ENCODE measurements at regions not wholly inside any gene's neighbourhood (a gene's known extent, or its start where the extent isn't known, plus 50 kb on each side); places are given as distances from the start of the nearest gene placed in this dataset.

DNA sequence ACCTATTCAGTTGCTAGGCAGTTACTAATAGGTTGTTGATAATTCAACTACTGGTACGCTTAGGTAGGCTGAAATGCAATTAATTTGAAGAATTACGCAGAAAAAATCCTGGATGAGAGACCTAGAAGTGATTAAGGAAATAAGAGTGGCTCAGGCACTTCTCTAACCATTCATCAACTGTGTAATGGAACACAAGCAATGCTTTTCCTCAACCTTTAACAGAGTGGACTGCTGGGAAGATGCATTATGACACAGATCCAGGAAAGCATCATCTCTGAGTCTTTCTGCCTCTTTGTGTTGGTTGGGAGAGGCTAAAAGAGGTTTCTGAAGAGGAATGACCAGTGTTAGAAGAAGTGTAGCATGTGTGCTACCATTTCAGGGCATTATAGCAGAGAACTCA is 992.2 kb downstream of the TSN start:
- DNase-seq (ENCODE audit: low read depth, low spot score): no peak
- POLR2A ChIA-PET: no interaction called here
- CTCF ChIA-PET: no interaction called here

DNA sequence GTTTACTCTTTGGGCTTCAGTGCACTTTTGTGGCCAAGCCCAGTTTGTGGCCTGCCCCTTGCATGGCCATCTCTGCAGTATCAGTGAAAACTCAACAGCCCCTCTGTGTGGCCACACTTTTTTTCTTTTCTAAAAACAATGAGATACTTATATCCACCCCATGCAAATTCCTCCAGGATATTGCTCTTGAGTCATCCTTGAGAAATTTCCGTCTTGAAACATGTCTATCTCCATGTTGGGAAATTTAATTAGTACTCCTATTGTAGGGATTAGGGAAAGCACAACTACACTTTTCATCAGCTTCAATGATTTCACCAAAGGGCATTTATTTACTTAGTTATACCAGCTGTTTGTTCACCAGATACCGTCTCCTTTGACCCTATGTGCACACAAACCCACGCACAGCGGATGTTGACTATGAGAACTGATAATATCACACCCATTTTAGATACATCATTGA is 993.1 kb downstream of the TSN start:
- ChIA-PET POLR2A (no interaction called here), CTCF (no interaction called here)
- no peak overlapping the region for H3K4me3 ChIP-seq (ENCODE audit: low read depth, low read length)
- no peaks in the 10 kb centered on the region; the same call in 1 of the 2 replicates for H3K9me3 ChIP-seq (ENCODE audit: control insufficient read depth, insufficient read depth, low read length)
- no peaks in the 10 kb centered on the region for H3K27me3 ChIP-seq (ENCODE audit: control insufficient read depth, insufficient read depth, low read length)
- H3K27ac ChIP-seq (ENCODE audit: low read depth, low read length): no peak overlapping the region
- DNase-seq (ENCODE audit: low read depth, low spot score): no peak
- TF ChIP-seq, protein P1, sequence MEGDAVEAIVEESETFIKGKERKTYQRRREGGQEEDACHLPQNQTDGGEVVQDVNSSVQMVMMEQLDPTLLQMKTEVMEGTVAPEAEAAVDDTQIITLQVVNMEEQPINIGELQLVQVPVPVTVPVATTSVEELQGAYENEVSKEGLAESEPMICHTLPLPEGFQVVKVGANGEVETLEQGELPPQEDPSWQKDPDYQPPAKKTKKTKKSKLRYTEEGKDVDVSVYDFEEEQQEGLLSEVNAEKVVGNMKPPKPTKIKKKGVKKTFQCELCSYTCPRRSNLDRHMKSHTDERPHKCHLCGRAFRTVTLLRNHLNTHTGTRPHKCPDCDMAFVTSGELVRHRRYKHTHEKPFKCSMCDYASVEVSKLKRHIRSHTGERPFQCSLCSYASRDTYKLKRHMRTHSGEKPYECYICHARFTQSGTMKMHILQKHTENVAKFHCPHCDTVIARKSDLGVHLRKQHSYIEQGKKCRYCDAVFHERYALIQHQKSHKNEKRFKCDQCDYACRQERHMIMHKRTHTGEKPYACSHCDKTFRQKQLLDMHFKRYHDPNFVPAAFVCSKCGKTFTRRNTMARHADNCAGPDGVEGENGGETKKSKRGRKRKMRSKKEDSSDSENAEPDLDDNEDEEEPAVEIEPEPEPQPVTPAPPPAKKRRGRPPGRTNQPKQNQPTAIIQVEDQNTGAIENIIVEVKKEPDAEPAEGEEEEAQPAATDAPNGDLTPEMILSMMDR (IDR thresholded peaks at IDR 0.05; ENCODE audit: low read depth, low read length): no peak

More for the DNA sequence above, 992.2 kb downstream of the TSN start:
- Histone ChIP-seq H3K9me3 (ENCODE audit: control insufficient read depth, insufficient read depth, low read length) (no peaks in the 10 kb centered on the region; the same call in 1 of the 2 replicates), H3K27me3 (ENCODE audit: control insufficient read depth, insufficient read depth, low read length) (no peaks in the 10 kb centered on the region), H3K27ac (ENCODE audit: low read depth, low read length) (no peak overlapping the region), H3K4me3 (ENCODE audit: low read depth, low read length) (no peak overlapping the region)
- TF ChIP-seq, protein P1 (IDR thresholded peaks at IDR 0.05; ENCODE audit: low read depth, low read length): no peak

DNA sequence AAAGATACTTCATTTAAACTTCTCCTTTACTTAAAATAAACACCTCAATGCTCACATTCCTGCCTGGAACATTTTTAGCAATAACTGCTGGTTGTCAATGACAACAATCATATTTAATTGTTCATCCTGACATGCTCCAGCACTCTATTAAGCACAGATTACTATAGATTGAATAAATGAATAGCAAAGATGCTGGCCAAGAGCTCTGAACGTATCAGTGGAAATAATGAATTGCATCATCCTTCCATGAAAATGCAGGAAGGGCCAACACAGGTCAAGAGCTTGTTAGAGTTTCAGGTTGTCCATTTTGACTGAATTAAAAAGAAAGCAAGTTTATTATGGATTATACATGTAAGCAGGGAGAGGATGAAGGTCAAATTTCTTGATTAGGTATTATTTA is 994.0 kb downstream of the TSN start:
- CTCF ChIA-PET: no interaction called here
- H3K4me3 ChIP-seq (ENCODE audit: low read depth, low read length): no peak overlapping the region
- TF ChIP-seq, protein P1 (IDR thresholded peaks at IDR 0.05; ENCODE audit: low read depth, low read length): no peak
- POLR2A ChIA-PET: no interaction called here
- no peaks in the 10 kb centered on the region; the same call in 1 of the 2 replicates for H3K9me3 ChIP-seq (ENCODE audit: control insufficient read depth, insufficient read depth, low read length)
- no peak overlapping the region for H3K27ac ChIP-seq (ENCODE audit: low read depth, low read length)
- no peaks in the 10 kb centered on the region for H3K27me3 ChIP-seq (ENCODE audit: control insufficient read depth, insufficient read depth, low read length)
- DNase-seq (ENCODE audit: low read depth, low spot score): no peak

DNA sequence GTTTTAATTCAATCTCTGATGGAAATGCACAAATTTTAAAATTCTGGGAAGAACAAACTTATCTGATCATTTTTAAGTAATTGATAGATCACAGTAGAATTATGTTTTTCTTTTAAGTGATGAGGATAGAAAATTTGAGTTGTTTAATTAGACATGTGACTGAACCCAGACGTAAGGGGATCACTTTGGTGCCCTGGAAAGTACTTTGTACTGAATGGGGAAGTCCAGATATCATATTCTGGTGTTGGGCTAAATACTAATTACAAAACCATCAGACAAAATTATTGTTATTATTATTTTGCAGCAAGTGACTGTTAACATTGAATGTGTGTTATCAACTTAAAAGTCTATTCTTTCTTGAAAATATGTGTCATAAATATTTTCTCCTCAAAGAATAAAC is 994.6 kb downstream of the TSN start:
- Histone ChIP-seq H3K4me3 (ENCODE audit: low read depth, low read length) (no peak overlapping the region), H3K9me3 (ENCODE audit: control insufficient read depth, insufficient read depth, low read length) (no peaks in the 10 kb centered on the region; the same call in 1 of the 2 replicates), H3K27me3 (ENCODE audit: control insufficient read depth, insufficient read depth, low read length) (no peaks in the 10 kb centered on the region), H3K27ac (ENCODE audit: low read depth, low read length) (no peak overlapping the region)
- ChIA-PET POLR2A (no interaction called here), CTCF (no interaction called here)
- TF ChIP-seq, protein P1 (IDR thresholded peaks at IDR 0.05; ENCODE audit: low read depth, low read length): no peak
- DNase-seq (ENCODE audit: low read depth, low spot score): no peak

DNA sequence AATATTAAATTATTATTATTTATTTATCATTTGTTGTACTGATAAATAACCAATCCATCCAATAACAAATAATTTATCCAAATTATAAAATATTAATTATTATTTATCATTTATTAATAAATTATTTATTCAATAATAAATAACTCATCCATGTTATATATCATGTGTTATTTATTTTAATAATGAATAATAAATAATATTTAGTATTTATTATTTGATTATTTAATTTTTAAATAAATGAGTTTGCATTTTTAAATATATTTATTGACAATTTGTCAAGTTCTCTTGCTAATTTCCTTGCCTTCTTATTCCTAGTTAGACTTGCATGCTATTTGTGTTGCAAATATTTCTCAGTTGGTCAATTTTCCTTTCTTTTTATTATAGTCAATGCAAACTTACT is 995.4 kb downstream of the TSN start:
- no peak overlapping the region for H3K27ac ChIP-seq (ENCODE audit: low read depth, low read length)
- CTCF ChIA-PET: no interaction called here
- H3K9me3 ChIP-seq (ENCODE audit: control insufficient read depth, insufficient read depth, low read length): no peaks in the 10 kb centered on the region; the same call in 1 of the 2 replicates
- POLR2A ChIA-PET: no interaction called here
- DNase-seq (ENCODE audit: low read depth, low spot score): no peak
- H3K4me3 ChIP-seq (ENCODE audit: low read depth, low read length): no peak overlapping the region
- H3K27me3 ChIP-seq (ENCODE audit: control insufficient read depth, insufficient read depth, low read length): no peaks in the 10 kb centered on the region
- TF ChIP-seq, protein P1 (IDR thresholded peaks at IDR 0.05; ENCODE audit: low read depth, low read length): no peak
